Jurkat, Clone E6-1 (cell line): ENCODE measurements at regions not wholly inside any gene's neighbourhood (a gene's known extent, or its start where the extent isn't known, plus 50 kb on each side); places are given as distances from the start of the nearest gene placed in this dataset.

Experiments
- DNase-seq: peaks from one replicate; pipeline ENCODE4 v3.0.0-alpha.2; 2011; ENCODE audit warnings: low read depth, low spot score
- H3K4me3 ChIP-seq: 2 replicates; pipeline ENCODE4 v1.5.1; 2011; ENCODE audit warnings: mild to moderate bottlenecking, low read length, control low read depth, moderate library complexity

- DNase-seq, result no peak
These were observed 157.5 kb upstream of the KLF14 start for GRCh38 chr7:130891254-130892094.

DNA sequence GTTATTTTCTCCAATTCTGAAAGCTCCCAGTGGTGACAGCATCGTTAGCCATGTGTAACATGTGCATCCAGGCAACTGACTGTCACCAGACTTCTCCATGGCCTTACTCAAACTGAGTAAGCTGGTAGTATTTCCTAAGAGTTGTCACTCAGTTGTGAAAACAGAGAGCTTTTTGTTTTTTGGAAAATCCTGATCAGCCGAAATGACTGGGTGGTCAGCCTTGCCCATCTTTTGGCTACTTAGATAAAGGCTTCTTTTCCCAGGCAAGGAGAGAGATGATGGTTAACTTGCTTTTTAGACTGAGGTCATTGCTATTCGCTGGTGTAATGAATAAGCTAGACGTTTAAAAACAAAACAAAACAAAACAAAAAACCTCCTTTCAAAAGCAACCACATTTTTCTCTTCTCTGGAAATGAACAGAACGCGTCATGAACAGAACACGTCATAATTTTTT lies 159.5 kb upstream of the KLF14 start:
- DNase-seq, result no peak
- H3K4me3 ChIP-seq, result no peak overlapping the region

More at GRCh38 chr7:130891254-130892094, 157.5 kb upstream of the KLF14 start:
- H3K4me3 ChIP-seq, result no peak overlapping the region

DNA sequence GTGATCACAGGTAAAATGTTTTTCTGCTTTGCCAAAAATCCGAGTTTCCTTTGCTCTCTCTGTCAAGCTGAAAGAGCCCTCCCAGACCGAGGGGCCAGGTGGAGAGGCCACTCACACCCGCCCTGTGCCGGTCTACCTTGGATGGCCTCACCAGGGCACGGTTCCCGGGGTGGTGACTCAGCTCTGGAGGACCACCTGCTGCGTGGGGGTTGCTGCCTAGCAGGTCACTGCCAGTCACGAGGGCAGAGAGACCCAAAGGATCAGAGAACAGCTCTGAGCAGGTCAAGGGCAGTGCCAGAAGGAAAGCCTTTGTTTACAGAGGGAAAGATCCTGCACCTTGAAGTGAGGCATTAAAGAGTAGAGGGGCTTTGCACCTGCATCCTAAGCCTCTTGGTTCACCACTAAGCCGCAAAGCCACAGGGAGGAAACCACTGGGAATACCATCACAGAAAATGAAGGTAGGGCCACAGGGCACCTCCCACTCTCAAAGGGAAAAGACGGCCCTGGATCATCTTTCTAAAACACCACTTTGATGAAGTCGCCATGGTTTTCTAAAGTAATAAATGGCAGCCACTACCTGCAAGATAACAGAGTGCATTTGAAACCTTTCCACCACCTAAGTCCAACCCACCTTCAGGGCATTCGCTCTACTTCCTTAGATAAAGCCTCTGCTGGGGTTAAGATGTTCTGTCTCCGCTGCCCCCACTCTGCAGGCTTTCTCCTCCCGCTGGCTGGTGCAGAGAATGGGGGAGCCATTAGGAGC lies 160.3 kb upstream of the KLF14 start:
- peak; percentile 77 for DNase-seq

GRCh38 chr7:130894909-130895750 lies 161.1 kb upstream of the KLF14 start:
- no peak for DNase-seq
- no peak overlapping the region for H3K4me3 ChIP-seq

More for the DNA sequence above, 160.3 kb upstream of the KLF14 start:
- H3K4me3 ChIP-seq, result no peak overlapping the region

GRCh38 chr7:130896051-130896881 lies 162.3 kb upstream of the KLF14 start:
- H3K4me3 ChIP-seq, result no peak overlapping the region
- DNase-seq, result peak; percentile 19

- no peak overlapping the region for H3K4me3 ChIP-seq
- DNase-seq, result peak; percentile 64
These were observed 163.0 kb upstream of the KLF14 start for GRCh38 chr7:130896898-130897514.

- no peak overlapping the region for H3K4me3 ChIP-seq
- DNase-seq, result no peak
These were observed 163.8 kb upstream of the KLF14 start for GRCh38 chr7:130897515-130898419.

DNA sequence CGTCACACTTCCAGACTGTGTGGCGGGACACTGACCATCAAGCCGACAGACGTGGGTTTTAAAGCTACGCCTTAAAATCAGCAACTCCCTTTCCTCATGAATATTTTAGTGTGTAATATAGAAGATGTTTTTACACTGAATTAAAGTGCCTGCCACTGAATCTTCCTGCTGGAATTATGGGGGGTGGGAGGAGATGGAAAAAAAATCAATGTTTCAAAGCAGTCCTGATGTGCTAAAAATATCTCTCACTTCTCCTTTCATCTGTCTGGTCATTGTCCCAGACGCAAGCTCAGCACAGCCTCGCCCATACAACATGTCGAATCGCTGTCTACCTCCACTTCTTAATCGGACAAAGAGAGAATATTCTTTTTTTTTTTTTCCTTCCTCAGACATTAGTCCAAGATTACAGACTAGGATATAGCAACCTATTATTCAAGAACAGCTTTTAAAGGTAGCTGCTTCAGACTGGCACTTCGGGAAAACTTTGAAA lies 165.1 kb upstream of the KLF14 start:
- no peak for DNase-seq
- H3K4me3 ChIP-seq, result no peak overlapping the region

DNA sequence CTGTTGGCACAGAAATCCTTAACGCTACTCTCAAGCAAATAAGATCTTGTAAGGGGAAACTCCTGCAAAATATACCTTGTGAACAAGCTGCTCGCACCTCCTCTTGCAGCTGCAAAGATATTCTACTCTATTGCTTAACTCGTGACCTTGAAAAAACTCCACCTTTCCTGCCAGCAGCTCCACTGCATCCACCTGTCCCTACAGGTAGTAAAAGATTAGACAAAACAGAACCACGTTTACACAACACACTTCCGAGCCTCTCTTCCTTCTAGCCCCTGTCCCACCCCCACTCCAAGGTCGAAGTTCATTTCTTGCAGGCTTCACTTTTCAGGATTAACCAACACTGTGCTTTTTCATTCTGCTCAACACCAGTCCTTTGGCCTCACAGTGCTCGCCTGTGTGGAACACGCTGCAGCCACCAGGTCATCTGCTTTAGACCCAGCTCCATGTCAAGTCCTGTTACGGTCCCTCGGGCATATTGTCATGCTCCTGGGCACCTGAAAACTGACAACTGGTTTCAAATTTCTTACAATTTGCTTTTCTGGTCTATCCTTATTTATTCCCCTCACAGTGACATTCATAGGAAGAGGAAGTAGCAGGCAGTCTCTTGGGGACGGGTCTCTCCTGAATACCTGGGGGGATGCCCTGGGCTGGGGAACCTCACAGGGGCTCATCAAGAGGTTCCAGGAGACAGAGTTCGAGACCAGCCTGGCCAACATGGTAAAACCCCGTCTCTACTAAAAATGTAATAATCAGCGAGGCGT lies 165.8 kb upstream of the KLF14 start:
- no peak overlapping the region for H3K4me3 ChIP-seq
- no peak for DNase-seq

DNA sequence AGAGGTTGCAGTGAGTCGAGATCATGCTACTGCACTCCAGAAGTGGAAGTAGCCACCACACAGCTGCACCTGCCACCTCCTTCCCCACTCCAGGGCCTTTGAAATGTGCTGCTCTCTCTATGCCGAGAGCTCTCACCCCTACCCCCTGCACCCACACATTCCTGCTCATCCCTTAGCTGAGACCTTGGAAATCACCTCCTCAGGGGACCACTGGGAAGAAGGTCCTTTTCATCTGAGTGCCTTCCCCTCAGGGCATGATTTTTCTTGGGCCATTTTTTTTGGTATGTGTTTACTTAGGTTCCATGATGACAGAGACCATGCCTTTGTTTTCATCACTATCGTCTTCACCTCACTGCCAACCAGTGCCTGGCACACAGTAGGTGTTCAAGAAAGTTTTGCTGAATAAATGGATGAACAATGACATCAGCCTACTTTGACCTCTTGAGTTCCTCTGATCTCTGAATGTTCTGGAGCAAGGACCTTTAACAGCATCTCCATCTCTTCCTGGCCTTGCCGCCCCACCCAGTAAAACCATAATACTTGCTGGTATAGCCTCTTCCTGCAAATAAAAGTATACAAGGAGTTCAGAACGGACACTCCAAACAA lies 166.6 kb upstream of the KLF14 start:
- DNase-seq, result no peak
- no peak overlapping the region for H3K4me3 ChIP-seq

DNA sequence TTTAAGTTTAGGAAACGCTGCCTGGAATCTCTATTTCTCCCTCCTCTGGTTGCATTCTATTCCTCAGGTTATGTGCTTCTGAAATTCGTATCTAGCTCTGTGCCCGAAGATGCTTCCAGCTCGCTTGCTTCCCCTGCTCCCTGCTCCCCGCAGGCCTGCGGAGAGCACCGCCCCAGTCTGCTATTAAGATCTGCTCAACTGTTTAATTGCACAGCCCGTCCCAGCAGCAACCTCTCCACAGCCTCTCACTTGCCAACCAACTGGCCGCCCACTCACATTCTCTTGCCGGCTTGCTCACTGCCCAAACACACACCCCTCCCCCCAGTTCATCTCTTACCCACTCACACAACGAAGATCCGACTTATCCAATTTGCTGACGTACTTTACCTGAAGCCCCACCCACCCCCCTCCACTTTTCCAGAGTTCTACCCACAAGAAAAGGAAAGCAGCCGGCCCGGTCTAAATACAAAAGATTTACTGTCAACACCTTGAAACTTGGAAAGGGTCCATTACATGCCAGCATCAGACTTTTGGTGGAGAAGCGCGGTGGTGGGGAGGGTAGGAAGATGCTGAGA lies 167.3 kb upstream of the KLF14 start:
- H3K4me3 ChIP-seq, result no peak overlapping the region
- DNase-seq, result no peak

GRCh38 chr7:130902755-130903357 lies 168.8 kb upstream of the KLF14 start:
- DNase-seq, result no peak
- H3K4me3 ChIP-seq, result no peak overlapping the region

DNA sequence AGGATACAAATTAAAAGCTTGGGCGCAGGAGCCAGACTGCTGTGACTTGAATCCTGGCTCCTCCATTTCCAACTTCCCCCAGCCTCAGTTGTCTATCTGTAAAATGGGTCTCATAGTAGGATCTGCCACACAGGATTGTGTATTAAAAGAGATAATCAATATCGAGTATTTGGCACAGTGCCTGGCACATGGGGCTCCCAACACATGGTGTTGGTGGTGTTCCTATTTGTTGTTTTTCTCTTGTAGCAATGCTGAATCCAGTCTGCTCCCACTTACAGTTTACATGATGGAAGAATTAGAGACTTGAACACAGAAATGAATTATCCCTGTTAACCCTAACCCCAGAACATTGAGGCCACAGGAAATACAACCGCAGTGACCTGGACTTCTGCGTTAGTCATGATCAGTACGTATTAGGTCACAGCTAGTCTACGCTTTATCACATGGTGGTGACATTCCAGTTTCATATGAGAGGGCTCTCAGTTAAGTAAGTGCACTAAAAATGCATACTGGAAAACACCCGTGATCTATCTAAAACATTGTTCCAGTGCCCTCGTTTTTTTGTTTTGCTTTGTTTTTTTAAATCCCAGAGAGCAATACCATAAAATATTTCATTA lies 169.5 kb upstream of the KLF14 start:
- no peak for DNase-seq
- H3K4me3 ChIP-seq, result no peak overlapping the region

DNA sequence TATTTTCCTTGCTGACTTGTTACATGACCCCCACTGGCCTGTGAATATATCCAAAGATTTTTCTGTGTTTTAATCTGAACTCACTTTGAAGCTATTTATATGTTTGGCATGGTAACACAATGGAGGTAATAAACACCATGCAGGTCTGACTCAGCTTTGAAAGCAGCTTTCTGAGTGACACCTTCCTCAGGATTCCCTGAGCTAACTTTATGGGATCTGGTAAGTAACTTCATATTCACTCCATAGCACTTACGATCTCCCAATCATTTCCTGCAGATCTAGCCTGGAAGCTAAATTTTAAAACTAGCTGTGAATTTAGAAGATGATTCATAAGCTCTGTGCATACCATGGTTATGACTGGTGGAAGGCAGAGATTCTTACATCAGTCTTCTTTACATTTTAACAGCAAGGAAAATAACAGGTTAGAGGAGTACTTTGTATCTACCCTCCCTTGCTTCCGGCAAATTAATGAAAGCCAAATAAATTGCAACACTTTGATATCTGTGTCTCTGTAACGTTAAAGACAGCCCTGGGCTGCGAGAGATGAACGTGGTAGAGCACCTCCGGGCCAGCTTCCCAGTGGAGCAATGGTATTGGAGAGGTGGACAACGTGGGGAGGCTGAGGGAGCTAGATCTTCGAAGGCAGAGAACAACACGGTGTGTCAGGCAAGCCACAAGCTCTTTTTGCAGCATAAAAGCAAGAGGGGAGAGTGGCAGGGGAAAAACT lies 170.2 kb upstream of the KLF14 start:
- no peak for DNase-seq
- H3K4me3 ChIP-seq, result no peak overlapping the region
